ENCODE measurements at regions not wholly inside any gene's neighbourhood (a gene's known extent, or its start where the extent isn't known, plus 50 kb on each side); places are given as distances from the start of the nearest gene placed in this dataset.

DNA sequence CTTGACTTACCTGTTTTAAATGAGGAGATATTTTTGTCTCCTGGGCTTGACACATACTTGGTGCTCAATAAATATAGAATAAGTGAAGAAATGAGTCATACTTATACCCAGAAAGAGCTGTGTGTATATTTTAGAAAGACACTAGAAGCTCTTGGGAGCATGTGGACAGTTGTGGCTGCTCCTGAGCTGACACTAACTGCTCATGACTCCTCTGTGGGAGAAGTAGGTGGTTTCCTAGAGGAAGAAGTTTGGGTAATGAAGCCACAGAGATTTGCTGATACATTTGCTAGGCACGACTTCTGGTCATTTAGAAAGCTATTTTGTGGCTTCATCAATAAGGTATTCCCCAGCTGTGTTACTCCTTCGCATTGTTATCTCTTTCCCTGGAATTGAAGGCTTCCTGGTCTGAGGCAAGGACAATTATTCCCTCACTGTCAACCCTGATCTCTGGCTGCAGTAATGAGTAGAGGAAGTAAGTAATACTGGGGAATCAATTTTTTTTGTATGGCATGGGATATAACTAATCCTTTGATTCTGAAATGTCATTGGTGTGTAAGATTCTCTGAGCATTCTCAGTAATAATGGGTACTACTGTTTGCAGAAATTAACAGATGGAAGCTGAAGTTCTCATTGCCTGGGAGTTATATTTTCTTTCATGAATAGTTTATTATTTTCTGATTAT lies 79.6 kb upstream of the DCBLD2 start:
- DNase-seq, result no peak

DNA sequence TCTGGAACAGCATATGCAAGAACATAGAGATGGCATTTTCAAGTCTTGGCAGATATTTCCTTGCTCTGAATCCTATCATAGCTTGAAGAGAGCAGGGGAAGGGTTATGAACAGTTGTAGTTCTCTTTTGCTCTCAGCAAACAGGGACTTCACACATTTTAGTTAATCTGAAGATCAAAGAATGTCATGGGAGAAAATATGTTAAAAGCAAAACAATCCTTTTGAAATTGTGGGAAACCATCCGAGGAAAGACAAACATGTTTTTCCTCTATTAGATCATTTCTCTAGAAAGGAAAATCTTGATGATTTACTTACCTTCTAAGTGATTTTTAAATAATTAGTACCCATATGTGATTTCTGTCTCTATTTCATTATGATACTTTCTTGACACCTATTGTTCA lies 77.8 kb upstream of the DCBLD2 start:
- DNase-seq, result no peak

DNA sequence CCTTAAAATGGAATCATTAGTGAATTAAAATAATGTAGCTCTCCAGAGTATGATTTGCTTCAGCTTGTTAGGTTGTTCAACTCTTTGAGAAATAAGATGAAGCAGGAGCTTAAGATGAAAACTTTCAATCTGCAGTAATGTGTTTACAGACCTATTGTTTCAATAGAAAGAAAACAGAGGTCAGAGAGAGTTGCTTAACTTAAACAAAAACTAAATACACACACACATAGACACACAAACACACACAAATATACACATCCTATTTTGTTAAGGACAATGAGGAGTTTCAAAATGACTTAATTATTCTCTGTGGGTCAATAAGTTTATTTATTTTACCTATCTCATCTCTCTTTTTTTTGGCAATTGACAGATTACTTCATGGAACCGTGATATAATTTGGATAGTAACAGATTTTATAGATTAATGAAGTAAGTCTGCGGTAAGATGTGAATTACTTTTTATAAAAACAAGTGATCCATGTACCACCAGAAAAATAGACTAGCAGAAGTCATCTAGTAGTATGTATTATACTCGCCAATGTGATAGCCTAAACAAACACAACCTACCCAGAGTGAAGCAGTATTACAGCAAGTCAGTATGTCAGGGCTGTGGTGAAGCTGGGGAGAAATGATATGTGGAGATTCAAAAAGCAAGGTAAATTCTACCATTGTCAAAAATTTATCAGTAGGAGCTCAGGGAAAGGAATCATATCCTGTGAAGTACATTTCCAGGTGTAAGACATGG lies 76.7 kb upstream of the DCBLD2 start:
- no peak for DNase-seq

DNA sequence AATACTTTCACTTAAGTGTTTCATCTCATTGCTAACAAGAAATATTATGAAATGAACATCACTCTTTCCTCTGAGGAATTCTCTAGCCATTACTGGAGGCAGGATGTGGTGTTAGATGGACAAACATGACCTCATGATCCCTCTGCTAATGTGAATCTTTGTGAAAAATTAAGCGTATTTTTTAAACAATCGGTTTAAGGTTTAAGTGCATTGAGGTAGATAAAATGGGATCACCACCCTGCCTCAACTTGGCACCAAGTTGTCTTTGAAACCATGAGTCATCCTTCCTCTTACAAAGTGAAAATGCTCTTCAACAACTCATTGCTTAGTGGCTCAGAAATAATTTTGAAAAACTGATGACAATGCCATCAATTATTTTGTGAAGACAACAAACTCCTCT lies 76.0 kb upstream of the DCBLD2 start:
- no peak for DNase-seq

DNA sequence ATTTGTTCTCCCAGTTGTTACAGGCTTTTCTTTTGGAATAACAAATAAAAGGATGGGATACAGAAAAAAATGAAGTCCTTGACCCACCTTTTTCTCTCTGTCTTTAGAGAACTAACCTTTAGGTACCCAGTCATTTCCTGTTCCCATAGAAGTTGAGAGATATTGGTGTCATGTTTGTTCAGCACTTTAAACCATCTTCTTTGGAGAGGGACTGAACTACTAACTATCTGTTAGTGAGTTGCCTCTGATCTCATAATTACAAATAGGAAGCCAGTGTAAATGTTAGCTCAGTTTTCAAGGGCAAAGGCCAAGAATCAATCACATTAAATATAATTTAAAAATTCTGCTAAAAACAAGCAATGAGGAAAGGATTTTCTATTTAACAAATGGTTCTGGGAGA lies 72.9 kb upstream of the DCBLD2 start:
- DNase-seq, result no peak

DNA sequence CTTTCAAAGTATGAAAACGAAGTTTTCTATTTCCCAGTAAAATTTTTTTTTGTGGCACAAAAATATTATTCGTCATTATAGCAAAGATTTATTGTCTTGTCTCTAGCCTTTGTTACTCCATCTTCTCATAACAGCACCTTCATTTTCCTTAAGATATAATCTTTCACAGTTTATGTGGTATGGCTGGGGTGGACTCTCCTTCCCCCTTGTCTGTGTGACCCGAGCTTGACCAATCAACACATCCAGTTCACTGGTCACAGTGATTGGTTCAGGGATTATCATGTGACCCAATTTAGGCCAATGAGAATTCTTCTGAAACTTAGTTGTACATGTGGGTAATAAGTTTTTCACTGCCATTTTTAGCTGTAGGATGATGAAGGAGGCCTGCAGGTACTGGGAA lies 71.2 kb upstream of the DCBLD2 start:
- DNase-seq, result no peak

DNA sequence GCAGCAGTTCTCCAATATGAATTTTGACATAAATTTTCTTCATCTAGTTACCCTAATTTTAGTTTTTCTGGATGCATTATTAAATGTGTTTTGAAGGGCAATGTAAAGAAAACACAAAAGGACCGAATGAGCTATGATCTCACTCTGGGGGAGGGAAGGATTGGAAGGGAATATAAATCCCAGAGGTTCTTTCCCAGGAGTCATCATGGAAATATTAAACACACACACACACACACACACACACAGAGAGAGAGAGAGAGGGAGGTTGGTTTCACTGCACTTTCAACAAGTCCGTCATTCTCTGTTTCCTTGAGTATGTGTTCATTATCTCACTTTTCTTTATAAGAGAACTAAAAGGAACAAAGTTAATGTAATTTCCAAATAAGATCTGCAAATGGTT lies 70.7 kb upstream of the DCBLD2 start:
- no peak for DNase-seq

DNA sequence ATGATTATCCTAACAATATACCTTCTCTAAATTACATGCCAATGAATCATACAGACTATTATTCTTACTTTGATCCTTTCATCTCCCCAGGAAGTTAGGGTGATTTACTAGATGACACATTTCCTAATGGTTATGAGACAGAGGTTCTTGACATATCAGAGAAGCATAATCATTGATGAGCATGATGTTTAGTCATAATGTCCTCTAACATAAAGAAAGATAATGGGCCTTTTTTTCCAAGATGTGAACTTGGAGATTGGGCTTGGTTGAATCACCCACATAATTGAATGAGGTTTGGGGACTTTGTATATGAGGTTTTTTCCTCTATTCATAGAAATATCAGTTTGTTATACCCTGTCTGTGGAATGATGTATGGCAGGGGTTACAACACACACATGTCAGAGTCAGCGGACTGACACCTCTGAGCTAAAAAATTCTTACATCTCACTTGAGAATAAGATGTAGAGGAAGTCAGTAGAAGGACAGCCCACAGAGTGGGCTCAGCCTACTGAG lies 69.7 kb upstream of the DCBLD2 start:
- DNase-seq, result no peak

DNA sequence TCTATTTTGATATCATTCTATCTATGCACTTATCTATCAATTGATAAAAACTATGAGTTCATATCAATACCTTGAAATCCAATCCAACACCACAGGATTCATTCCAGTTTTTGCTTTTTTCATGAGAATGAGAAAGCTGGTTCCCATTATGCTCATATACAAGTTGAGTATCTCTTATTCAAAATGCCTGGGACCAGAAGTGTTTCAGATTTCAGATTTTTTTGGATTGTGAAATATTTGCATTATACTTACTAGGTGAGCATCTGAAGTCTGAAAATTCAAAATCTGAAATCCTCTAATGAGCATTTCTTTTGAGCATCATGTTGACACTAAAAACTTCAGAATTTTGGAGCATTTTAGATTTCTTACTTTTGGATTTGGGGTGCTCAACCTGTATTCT lies 67.8 kb upstream of the DCBLD2 start:
- DNase-seq, result no peak

DNA sequence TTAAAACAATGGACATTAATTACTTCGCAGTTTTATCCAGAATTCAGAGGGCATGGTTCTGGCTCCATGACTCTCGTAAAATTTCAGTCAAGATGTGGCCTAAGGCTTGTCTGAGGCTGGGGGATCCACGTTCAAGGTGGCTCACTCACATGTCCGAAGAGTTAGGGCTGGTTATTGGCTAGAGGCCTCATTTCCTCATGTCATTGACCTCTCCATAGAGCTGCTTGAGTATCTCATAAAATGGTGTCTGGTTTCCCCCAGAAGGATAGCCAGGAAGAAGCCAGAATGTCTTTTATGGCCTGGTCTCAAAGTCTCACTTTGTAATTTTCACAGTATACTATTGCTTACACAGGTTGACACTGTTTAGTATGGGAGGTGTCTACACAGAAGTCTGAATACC lies 67.3 kb upstream of the DCBLD2 start:
- DNase-seq, result no peak

DNA sequence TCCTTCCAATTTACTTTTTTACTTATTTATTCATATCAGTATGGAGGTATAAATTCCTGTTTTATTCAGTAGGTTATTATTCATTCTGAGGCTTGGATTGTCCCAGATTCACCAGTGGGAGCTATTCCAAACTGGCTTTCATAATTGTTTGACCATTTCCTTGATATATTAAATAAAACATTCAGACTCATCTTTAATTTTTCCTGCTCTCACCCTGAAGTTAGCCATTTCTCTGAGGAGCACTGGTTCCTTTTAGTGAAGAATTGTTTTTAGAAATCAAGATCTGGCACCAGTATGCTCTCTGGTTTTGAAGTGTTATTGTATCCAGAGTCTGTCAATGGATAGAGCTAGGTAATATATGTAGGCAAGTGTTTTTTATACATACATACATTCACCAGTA lies 66.9 kb upstream of the DCBLD2 start:
- no peak for DNase-seq

DNA sequence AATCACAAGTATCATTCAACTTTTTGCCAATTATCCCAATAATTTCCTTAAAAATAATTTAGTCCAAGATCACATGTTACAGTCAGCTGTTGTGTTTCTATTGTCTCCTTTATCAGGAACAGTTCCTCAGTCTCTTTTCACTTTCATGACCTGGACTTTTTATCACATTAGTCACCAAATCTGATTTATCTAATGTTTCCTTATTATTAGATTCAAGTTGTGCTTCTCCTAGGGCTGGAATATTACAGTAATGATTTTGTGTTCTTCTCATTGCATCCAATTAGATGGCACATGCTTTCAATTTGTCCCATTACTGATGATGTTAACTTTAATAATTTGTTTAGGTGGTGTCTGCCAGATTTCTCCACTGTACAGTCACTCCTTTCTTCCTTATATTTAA lies 66.3 kb upstream of the DCBLD2 start:
- no peak for DNase-seq

DNA sequence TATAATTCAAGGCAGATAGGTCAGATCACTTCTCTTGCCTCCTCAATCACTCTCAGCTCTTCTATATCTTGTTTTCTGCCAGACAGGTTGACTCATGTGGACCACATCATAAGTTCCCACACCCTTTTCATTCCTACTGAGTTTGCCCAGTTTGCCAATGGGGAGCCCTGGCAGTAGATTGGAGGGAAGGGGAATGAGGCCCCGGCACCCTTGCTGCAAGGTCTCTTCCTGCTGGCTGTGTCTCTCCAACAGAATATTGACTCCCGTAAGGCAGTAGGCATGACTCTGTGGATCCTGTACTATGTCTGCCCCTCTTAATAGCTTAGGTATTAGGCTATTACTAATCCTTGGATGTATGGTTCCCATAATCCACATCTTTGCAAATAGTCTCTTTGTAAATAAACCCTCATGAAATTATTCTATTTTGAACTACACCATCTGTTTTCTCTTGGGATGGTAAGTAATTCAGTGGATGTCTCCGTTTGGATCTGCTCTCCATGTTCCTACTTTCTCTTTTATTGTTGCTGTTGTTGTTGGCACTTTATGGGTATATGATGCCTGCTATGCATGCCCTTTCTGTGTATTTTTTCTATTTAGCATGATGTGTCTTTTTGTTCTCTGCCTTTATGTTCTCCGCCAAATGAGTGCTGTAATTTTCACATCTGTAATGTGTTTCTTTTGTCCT lies 65.5 kb upstream of the DCBLD2 start:
- DNase-seq, result no peak

DNA sequence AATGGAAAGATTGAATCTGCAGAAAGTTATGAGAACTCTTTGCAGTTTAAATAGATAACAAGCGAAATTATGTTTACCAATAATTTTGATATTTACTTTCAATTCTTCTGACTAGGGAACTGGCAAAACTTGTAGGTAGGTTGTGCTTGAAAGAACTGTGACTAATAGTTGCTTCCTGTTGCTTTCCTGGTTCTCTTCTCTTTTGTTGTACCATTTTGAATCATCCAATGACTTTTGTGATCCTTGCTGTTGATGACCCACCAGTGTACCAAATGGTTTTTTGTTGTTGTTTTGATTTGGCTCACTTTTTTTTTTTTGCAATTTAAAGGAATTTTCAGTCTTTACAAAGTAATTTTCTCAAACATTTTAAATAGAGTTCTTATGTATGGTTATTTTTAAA lies 64.9 kb upstream of the DCBLD2 start:
- no peak for DNase-seq

DNA sequence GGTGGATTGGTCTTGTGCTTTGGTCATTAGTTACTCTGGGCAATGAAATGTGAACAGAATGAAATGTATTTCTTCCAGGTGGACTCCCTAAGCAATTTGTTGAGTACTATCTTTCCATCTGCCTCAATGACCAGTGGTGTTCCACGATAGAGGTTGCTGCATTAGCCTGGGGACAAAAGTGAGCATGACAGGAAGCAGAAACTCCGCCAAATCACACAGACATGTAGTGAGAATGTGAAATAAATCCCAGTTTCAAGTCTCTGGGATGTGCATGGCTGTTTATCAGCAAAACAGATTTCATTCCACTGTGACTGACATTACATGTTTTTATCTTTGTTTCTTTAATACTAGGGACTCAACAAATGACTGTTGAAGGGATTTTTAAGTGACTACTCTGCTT lies 63.3 kb upstream of the DCBLD2 start:
- DNase-seq, result no peak

DNA sequence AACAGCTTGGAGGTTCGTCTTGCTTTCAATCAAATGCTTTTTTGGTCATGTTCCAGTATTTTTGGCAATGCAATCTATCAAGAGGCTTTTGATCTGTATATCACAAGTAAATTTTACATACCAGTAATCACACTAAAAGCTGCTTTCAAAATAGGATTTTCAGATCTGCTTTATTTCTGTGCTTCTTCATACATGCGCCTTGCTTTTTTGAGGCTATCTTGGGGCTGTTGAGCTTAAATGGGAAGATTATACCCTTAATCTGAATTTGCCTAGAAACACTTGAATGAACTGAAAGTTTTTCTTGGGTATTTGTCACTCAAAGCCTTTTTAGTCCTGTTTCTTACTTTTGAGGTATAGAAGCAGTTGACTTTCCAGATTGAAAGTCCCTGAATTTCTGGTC lies 62.1 kb upstream of the DCBLD2 start:
- no peak for DNase-seq

DNA sequence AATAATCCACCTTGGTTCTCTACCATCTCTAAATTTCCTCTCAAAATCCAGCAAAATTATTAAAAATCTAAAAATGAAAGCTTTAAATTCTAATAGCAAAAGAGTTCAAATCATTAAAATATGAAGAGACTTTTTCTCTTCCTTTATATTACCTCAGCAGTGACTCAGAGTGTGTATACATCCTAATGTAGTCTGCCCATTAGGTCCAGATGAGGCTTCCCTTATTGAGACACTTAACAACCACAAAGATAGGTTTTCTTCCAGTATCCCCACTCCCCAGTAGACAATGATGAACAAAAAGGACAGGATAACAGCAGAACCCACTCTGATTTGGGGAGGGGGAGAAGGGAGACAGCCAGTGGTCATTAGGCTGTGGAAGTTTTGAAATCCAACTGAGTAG lies 61.5 kb upstream of the DCBLD2 start:
- DNase-seq, result no peak

DNA sequence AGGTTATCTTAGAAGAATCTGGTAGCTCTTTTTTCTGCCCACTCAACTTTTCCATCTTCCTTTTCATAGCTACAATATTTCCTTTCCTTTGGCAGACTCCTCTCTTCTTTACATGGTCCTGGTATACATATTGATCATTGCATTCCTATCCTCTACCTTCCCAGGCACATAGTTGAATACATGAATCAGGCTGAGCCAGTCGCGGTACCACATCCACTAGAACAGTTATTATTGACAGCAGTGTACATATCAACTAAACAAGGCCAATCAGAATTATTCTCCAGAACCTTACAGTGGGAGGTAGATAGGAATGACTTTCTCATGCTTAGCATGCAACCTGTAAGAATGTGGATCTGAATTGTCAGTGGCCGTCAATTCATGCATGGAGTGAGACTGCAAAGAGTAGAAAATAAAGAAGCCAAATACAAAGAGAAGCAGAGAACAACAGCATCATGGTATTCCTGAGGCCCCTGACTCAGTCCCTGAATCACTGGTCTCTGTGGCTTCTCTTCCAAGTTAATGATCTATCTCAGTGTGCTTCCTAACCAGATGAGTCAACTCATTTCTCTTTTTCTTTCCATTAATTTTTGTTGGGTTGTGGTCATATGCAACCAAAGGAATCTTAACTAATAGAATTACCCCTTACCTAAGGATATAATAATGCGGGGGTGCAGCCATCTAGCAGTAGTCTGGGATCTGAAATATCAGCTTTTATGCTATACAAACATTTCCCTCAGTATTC lies 60.9 kb upstream of the DCBLD2 start:
- DNase-seq, result no peak

DNA sequence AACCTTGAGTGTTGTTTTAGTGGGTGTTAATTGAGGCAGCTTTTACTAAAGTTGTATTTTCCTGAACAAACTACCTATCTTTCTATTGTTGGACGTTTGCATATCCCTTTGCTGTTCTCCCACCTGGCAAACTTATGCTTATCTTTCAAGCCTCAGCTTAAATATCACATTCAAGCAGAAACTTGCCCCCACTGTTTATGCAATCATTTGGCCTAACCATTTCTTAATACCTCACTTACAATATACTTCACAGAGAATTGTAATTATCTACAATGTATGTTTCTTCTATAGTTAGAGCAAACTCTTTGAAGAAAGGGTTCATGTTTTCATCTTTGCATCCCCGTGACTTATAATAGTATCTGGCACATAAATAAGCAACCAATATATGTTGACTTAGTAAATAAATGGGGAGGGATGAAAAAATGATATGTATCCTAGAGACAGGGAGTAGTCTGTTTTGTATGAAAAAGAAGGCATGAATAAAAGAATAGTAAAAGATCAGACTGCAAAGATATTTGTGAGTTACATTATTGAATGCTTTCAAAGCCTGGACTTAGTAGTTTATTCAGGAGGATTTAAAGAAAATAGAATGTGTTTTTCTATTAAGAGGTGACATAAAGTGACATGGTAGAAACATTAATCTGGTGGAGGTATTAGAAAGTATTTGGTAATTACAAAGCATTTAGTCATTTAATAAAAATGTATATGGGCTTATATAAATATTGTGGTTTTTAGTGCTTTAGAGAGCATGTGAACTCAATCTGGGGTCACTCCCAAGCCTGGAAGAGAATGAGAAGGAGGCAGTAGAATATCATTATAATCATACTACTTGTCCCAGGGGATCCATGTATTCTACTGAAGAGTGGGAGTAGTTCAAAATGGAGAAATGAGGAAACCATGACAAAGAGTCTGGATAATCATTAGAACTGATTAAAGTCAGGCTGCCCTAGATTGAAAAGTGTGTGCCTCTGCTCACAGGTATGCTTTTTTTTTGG lies 60.0 kb upstream of the DCBLD2 start:
- no peak for DNase-seq

DNA sequence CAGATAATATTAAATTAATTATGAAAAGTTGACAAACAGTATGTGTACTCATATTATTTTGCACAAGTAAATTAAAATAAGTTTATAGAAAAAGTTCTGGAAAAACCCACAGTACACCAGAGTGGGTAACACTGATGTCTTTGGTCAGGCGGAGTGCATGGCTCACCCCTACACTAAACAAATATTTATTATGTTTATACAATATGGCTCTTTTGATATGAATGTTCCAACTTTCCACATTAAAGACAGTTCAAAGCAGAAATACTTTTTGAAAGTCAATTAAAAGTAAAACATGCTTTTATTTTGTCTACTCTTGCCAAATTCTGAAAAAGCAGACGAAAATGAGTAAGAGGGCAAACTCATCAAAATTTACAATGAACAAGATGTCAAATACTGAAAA lies 56.2 kb upstream of the DCBLD2 start:
- no peak for DNase-seq

DNA sequence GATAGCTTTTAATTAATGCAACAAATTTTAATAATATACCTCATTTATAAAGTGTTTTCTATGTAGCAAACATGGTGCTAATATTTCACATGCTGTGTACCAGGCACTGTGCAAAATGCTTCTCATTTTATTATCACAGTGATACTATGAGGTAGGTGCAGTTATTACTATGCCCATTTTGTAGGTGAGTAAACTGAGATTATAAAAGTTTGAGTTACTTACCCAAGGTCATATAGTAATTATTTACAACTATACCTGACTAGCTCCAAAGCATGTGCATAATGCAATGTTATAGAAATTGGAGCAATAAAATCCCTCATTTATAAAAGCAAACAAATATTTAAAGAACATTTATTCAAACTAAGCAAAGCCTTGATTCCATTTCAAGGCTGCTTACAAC lies 54.5 kb upstream of the DCBLD2 start:
- no peak for DNase-seq

Measured in GOT3 (cell line).